HG02870 (cell line): ENCODE measurements at regions not wholly inside any gene's neighbourhood (a gene's known extent, or its start where the extent isn't known, plus 50 kb on each side); places are given as distances from the start of the nearest gene placed in this dataset.

Source experiments
- ATAC-seq: cut with Tn5 transposase; IDR thresholded peaks from one replicate; pipeline ENCODE4 v1.9.1; 2021; ENCODE audit warnings: mild to moderate bottlenecking, moderate library complexity; ENCODE audit not compliant: unreplicated experiment

GRCh38 chr5:7010591-7010990 lies 297.4 kb downstream of the TENT4A start:
- no peak for ATAC-seq

- no peak for ATAC-seq
These were observed 298.8 kb downstream of the TENT4A start for GRCh38 chr5:7012057-7012456.

DNA sequence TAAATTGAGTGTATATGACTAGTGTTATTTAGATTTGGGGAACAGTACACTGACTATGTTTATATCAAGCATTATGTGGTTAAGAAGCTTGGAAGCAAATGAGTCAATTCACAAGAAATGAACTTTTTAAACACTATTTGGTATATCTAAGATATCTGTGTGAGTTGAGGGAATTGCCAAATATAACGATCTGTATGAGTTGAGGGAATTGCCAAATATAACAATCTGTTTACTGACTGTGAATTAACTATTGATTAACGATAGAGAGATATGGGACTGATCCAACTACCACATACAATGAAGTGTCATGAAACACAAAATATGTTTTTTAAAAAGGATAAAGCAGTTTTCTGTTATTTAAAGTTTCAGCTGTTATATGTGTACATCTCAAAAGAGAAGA lies 301.4 kb downstream of the TENT4A start:
- ATAC-seq, result no peak

DNA sequence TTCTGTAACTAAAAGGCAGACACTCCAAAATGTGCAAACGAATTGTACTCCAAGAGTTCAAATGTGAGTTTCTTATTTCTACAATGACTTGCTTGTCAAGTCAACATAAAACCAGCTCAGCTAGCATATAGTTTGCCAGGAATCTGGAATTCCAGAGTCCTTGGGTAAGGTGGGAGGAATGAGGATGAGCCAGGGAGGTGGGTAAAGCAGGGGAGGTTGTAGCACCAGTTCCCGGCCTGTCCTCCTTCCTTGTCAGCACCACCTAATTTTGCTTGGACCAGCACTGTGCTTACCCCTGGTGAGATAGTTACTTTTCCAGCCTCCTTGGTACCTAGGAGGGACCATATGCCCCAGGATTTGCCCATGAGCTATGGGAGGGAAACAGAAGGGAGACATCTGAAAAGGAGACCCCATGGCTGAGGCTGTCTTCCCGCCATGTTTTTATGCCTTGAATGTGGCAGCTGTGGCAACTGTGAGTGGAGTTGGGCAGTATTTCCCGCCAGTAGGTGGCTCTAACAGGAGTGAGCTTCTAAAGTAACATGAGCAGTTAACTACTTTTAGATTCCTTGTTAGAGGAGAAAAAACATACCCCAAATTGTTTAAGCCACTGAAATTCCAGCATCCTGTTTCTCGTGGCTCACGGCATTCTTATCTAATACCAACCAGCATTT lies 302.5 kb downstream of the TENT4A start:
- no peak for ATAC-seq

DNA sequence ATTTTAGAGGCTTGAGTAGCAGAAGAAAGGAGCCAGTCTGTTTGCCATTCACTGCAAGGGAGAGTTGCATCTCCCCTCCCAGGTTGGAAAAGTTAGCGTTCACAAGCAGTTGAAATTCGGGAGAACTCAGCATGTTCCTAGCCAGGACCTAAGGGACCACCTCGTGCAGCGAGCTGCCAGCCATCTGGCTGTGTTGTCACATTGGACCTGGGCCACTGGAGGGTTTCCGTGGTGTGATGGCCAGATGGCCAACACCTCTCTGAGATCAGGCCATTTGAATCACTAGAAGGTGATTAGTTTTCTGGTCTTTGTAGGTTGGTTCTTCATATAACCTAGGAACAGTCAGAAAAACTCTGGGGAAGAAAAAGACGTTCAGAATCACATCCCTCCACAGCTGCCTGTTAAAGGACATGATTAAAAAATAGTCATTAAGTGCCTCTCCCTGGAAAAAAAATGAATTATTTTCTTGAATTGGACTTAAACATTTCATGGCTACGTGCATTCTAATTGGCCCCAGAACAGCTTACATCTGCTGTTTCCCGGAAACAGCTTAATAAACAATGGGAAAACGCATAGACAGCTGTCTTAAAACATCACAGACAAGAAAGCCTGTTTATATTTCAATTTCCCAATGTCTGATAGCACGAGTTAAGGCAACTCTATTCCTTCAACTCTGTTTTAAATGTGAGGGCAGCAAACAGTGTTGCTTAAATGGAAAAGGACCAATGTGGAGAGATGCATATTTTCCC lies 303.9 kb downstream of the TENT4A start:
- ATAC-seq, result no peak

DNA sequence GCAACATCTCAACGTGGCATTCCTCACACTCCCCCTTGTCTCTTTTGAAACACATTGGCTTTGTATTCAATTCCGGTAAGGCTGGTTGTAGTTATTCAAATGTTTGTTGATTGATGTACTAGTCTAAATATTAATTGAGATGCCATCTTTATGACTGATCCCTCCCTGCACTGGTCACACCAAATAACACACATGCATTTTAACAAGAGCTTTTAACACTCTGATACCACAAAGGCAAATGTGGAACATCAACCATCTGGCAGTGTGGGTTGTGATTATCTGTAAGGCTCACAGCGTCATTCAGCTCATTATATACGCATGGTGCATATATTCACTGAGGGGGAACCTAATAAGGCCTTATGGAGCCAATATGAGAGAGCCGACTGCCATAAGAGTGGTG lies 305.0 kb downstream of the TENT4A start:
- no peak for ATAC-seq

GRCh38 chr5:7018601-7019000 lies 305.4 kb downstream of the TENT4A start:
- no peak for ATAC-seq

DNA sequence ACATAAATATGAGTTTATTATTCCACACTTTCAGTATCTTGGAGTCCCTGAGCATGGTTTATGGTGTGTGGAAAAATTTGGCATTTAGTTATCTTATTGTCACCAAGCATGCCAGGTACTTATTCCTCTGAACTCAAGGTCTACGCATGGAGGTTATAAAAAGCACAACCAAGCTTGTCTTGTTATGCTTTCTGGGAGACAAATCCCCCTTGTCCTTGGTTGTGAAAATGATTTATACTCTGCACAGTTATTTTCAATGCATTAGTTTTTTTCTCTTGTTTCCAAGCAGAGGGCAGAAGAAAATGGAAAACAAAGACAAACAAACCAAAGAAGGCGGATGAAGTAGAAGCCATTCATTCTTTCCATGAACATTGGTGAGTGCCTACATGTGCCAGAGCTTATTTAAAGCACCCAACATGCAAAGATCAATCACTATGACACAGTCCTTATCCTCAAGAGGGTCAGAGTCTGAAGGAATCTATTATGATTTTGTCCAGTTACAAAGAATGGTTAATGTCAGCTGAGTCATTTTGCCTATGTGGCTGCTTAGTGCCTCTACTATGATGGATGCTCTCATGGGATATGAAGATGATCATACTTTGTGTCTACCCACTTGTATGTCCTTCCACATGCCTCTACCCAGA lies 323.1 kb downstream of the TENT4A start:
- no peak for ATAC-seq

- ATAC-seq, result no peak
These were observed 325.8 kb downstream of the TENT4A start for GRCh38 chr5:7039074-7039473.

- ATAC-seq, result no peak
These were observed 326.9 kb downstream of the TENT4A start for GRCh38 chr5:7040111-7040510.

- no peak for ATAC-seq
These were observed 330.6 kb downstream of the TENT4A start for GRCh38 chr5:7043797-7044196.

DNA sequence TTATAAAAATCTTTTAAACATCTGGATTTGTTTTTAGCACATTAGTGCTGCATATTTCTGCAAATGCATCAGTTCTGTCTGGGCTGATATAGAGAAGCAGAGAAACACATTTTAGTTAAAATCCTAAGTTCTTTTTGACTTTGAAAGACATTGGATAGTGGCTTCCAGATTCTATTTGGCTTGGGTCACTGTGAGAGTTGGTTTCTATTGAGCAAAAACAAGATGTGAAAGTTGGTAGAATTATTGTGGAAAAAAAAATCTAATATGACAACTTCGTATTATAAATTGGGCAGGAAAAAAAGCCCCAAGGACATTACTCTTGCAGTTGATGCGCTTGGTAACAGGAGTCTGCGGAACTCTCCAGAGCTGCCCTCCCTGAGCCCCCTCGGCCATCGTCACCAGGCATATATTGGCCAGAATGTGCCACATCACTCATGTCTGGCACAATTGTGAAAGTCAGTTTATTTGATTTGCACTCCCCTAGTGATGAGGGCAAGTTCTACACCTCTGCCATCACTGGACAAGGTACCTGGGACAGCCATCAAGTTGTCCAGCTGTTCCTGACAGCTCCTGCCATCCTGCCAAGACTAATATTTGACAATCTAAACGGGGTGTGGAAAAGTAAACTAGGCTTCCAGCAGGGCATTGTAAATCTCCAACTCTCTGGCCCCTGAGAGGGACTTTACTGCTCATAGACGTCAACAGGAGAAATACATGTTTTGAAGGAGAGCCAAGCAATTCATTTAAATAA lies 334.5 kb downstream of the TENT4A start:
- no peak for ATAC-seq

- no peak for ATAC-seq
These were observed 337.8 kb downstream of the TENT4A start for GRCh38 chr5:7050986-7051385.

DNA sequence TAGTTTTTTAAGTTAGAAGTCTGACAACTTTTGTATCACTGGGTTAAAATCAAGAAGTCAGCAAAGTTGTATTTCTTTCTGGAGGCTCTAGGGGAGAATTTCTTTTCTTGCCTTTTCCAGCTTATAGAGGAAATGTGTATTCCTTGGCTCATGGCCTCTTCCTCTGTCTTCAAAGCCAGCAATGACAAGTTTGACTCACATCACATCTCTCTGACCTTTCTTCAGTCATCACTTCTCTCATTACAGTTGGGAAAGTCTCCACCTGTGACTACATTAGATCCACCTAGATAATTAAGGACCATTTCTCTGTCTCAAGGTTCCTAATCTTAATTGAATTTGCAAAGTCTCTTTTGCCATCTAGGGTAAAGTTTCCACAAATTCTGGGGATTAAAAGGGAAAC lies 339.9 kb downstream of the TENT4A start:
- ATAC-seq, result no peak

DNA sequence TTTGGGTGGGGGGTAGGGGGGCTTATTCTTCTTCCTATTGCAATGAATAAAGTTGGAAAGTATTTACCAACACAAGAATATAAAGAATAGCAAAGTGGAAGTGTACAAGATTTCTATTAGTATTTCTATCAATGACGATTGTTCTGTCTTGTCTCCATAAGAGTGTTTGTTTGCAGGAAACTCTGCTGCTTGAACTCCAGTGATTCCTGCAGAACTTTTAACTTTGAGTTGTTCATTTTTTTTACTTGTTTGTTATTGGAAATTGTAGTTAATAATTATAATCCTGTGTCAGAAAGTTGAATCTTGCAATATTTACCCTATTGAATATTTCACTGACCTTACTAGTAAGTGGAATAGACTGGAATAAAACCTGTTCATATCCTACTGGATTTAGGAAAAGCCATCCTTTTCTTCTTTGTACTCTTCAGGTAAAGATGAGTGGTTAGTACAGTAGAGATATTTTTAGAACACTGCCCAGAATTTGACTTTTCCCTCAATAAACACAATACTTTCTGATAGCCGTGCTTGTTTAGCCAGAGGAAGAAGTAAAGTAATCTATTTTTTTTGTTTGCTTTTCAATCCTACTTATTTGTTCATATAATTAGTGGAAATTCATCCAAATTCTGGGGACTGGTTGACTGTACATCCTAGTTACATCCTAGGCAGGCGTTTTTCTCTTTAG lies 340.4 kb downstream of the TENT4A start:
- no peak for ATAC-seq

- ATAC-seq, result no peak
These were observed 329.3 kb upstream of the ADCY2 start for GRCh38 chr5:7066471-7067235.

DNA sequence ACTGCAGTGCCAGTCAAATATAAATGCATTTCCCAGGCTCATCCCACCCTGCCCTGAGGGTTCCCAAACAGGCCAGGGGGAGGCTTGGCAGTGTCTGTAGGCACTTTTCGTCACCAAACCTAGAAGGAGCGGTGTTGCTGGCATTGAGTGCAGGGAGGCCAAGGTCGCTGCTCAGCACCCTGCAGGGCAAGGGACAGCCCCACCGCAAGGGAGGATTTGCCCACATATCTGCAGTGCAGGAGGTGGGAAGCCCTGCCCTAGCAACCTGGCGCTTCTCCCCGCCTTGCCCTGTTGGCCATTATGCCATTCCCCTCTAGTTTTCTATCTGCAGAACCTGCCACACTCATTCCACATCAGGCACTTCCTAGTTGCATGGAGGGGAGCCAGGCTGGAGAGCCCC lies 327.8 kb upstream of the ADCY2 start:
- ATAC-seq, result no peak

DNA sequence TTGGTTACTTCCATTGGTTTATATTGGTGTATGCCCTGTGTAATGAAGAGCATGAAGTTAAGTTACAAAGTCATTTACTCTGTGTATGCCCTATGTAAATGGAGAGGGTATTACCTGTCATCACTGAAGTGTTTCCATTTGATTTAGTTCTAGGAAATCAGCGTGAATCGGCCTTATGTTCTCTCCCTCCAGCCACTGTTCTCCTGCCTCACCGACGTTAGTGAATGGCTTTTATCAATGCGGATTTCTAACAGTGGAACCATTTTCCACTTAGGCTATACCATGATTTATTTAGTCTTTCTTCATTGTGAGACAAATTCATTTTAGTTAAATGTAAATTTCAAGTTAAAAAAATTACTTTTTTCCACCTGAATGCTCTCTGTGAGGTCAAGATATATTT lies 327.0 kb upstream of the ADCY2 start:
- ATAC-seq, result no peak

- no peak for ATAC-seq
These were observed 323.8 kb upstream of the ADCY2 start for GRCh38 chr5:7072188-7072587.

GRCh38 chr5:7073666-7074065 lies 322.3 kb upstream of the ADCY2 start:
- no peak for ATAC-seq
